H1 (cell line): ENCODE measurements at regions not wholly inside any gene's neighbourhood (a gene's known extent, or its start where the extent isn't known, plus 50 kb on each side); places are given as distances from the start of the nearest gene placed in this dataset.

ENCODE experiments used
- CTCF ChIA-PET: fragments of 300-600 bp; sonication (Branson Sonifier 250); formaldehyde crosslinking; loops from one replicate; lab custom pipeline; 2021; ENCODE audit not compliant: partially characterized antibody; lab: Charles Lee
- POLR2A ChIA-PET: fragments of 300-600 bp; sonication (Branson Sonifier 250); formaldehyde crosslinking; loops from one replicate; lab custom pipeline; 2021; ENCODE audit warnings: inconsistent platforms; ENCODE audit not compliant: partially characterized antibody; lab: Charles Lee
- DNase-seq, 2 experiments: peaks; one replicate each; pipeline versions ENCODE4 v3.0.0 to v3.0.0-alpha.2; 2010 to 2022; ENCODE audit warnings: low spot score in 2 of 2, low read depth in 1 of 2, mixed read lengths in 1 of 2
- FAIRE-seq: peaks from 2 replicates; lab custom pipeline; 2011; peaks lifted over from hg19 to GRCh38; lab: Jason Lieb, UNC
- H2AFZ ChIP-seq: 2 replicates; pipeline ENCODE4 v1.8.1; 2012; ENCODE audit warnings: low read length, inconsistent platforms
- H2AK5ac ChIP-seq: 2 replicates; pipeline ENCODE4 v1.6.1; 2013; ENCODE audit warnings: low read depth, low read length
- H2BK120ac ChIP-seq: replicated peaks from 2 replicates; pipeline ENCODE3; 2013; ENCODE audit warnings: low read depth, low read length, inconsistent platforms
- H2BK12ac ChIP-seq: 2 replicates; pipeline ENCODE4 v1.6.1; 2013; ENCODE audit warnings: low read depth, low read length
- H2BK15ac ChIP-seq: 2 replicates; pipeline ENCODE4 v1.6.1; 2013; ENCODE audit warnings: low read length
- H2BK20ac ChIP-seq: 2 replicates; pipeline ENCODE4 v1.6.1; 2013; ENCODE audit warnings: low read length
- H2BK5ac ChIP-seq: 2 replicates; pipeline ENCODE4 v1.6.1; 2013; ENCODE audit warnings: low read depth, low read length
- H3K14ac ChIP-seq: 2 replicates; pipeline ENCODE4 v1.6.1; 2013; ENCODE audit warnings: inconsistent platforms; ENCODE audit not compliant: insufficient read length
- H3K18ac ChIP-seq: 2 replicates; pipeline ENCODE4 v1.6.1; 2013; ENCODE audit warnings: low read length; ENCODE audit errors: extremely low read depth
- H3K23ac ChIP-seq: 2 replicates; pipeline ENCODE4 v1.6.1; 2013; ENCODE audit warnings: inconsistent platforms; ENCODE audit not compliant: insufficient read length
- H3K23me2 ChIP-seq: 2 replicates; pipeline ENCODE4 v1.6.1; 2013; ENCODE audit warnings: low read depth, low read length
- H3K27ac ChIP-seq: 2 replicates; pipeline ENCODE4 v1.6.1; 2011; ENCODE audit warnings: low read depth, low read length, inconsistent platforms
- H3K27me3 ChIP-seq, 4 experiments: replicated peaks in 1 of 4; 1 replicate in 1 of 4; 2 replicates in 3 of 4; pipeline versions ENCODE4 v1.6.1 to v1.8.1; 2011 to 2013; ENCODE audit warnings: low read length in 3 of 4, mild to moderate bottlenecking in 3 of 4, inconsistent platforms in 2 of 4, mixed read lengths in 2 of 4, moderate library complexity in 1 of 4; ENCODE audit not compliant: control insufficient read depth in 3 of 4, insufficient read depth in 3 of 4; ENCODE audit errors: extremely low read depth in 1 of 4
- H3K36me3 ChIP-seq, 4 experiments: 2 replicates each; pipeline versions ENCODE4 v1.6.1 to v1.8.1; 2011 to 2013; ENCODE audit warnings: mild to moderate bottlenecking in 4 of 4, low read length in 3 of 4, moderate library complexity in 2 of 4, control low read depth in 1 of 4, inconsistent platforms in 1 of 4; ENCODE audit not compliant: insufficient read depth in 4 of 4, control insufficient read depth in 2 of 4
- H3K4ac ChIP-seq: replicated peaks from 2 replicates; pipeline ENCODE3; 2013; ENCODE audit warnings: low read length, low read depth, mixed read lengths, inconsistent platforms; ENCODE audit not compliant: insufficient read length
- H3K4me1 ChIP-seq, 4 experiments: replicated peaks in 1 of 4; 1 replicate in 1 of 4; 2 replicates in 3 of 4; pipeline versions ENCODE4 v1.6.1 to v1.8.1; 2011 to 2013; ENCODE audit warnings: low read length in 3 of 4, inconsistent platforms in 2 of 4, mixed read lengths in 1 of 4; ENCODE audit not compliant: insufficient read depth in 4 of 4, control insufficient read depth in 3 of 4
- H3K4me2 ChIP-seq, 2 experiments: 2 replicates each; pipeline versions ENCODE4 v1.6.1 to v1.8.1; 2011 to 2013; ENCODE audit warnings: low read depth in 2 of 2, low read length in 2 of 2, control low read depth in 1 of 2, inconsistent platforms in 1 of 2, mild to moderate bottlenecking in 1 of 2; ENCODE audit not compliant: insufficient read depth in 1 of 2
- H3K4me3 ChIP-seq, 4 experiments: fragments of 200-600, 300-600 bp in 1 of 4; sonication (generic), shearing (Covaris generic), sonication (Bioruptor Twin) in 1 of 4; 2 replicates each; pipeline versions ENCODE4 v1.5.1 to v1.8.1; 2011 to 2016; ENCODE audit warnings: low read length in 4 of 4, low read depth in 3 of 4, control low read depth in 2 of 4, inconsistent platforms in 2 of 4, mild to moderate bottlenecking in 2 of 4, mixed read lengths in 1 of 4, moderate library complexity in 1 of 4; ENCODE audit not compliant: insufficient read depth in 2 of 4; ENCODE audit errors: extremely low read depth in 1 of 4
- H3K56ac ChIP-seq: replicated peaks from 2 replicates; pipeline ENCODE3; 2013; ENCODE audit warnings: low read depth, mild to moderate bottlenecking, mixed read lengths, low read length, inconsistent platforms; ENCODE audit not compliant: insufficient read length
- H3K79me1 ChIP-seq: 2 replicates; pipeline ENCODE4 v1.6.1; 2013; ENCODE audit warnings: low read depth, low read length, control low read depth
- H3K79me2 ChIP-seq, 2 experiments: 2 replicates each; pipeline versions ENCODE4 v1.6.1 to v1.8.1; 2012 to 2013; ENCODE audit warnings: low read length in 2 of 2, mild to moderate bottlenecking in 2 of 2, inconsistent platforms in 1 of 2; ENCODE audit not compliant: insufficient read depth in 2 of 2, control insufficient read depth in 1 of 2
- H3K9ac ChIP-seq, 4 experiments: replicated peaks in 1 of 4; 1 replicate in 1 of 4; 2 replicates in 3 of 4; pipeline versions ENCODE4 v1.6.1 to v1.8.1; 2011 to 2013; ENCODE audit warnings: low read depth in 3 of 4, low read length in 3 of 4, control low read depth in 2 of 4, mild to moderate bottlenecking in 2 of 4, moderate library complexity in 2 of 4, inconsistent platforms in 1 of 4; ENCODE audit errors: extremely low read depth in 1 of 4
- H3K9me3 ChIP-seq, 2 experiments: 2 replicates each; pipeline versions ENCODE4 v1.6.1 to v1.8.1; 2012 to 2013; ENCODE audit warnings: mild to moderate bottlenecking in 2 of 2, moderate library complexity in 2 of 2, control low read depth in 1 of 2, inconsistent platforms in 1 of 2, low read depth in 1 of 2, low read length in 1 of 2, mixed read lengths in 1 of 2; ENCODE audit not compliant: insufficient read depth in 2 of 2
- H4K20me1 ChIP-seq, 2 experiments: replicated peaks in 1 of 2; 2 replicates each; pipeline versions ENCODE3 to v1.8.1; 2011 to 2013; ENCODE audit warnings: inconsistent platforms in 2 of 2, low read length in 2 of 2, mild to moderate bottlenecking in 1 of 2; ENCODE audit not compliant: insufficient read depth in 2 of 2, control insufficient read depth in 1 of 2
- H4K5ac ChIP-seq: 2 replicates; pipeline ENCODE4 v1.6.1; 2013; ENCODE audit warnings: low read length, low read depth, mixed read lengths, inconsistent platforms; ENCODE audit not compliant: insufficient read length
- H4K8ac ChIP-seq: 2 replicates; pipeline ENCODE4 v1.8.0; 2013; ENCODE audit warnings: mild to moderate bottlenecking, moderate library complexity, low read length, inconsistent platforms; ENCODE audit not compliant: insufficient read depth; ENCODE audit errors: extremely low read depth
- H4K91ac ChIP-seq: replicated peaks from 2 replicates; pipeline ENCODE3; 2013; ENCODE audit warnings: low read length, mixed read lengths, inconsistent platforms; ENCODE audit not compliant: insufficient read length
- HDAC6 ChIP-seq: IDR thresholded peaks from one replicate; pipeline ENCODE4 v1.7.1; 2012; ENCODE audit warnings: low read depth, mild to moderate bottlenecking, inconsistent platforms, low read length, moderate library complexity
- RNF2 ChIP-seq: fragments of 200-900, 300-1000 bp; sonication (generic); IDR thresholded peaks from 2 replicates; pipeline ENCODE4 v1.7.1; 2016; ENCODE audit warnings: borderline replicate concordance, low read depth, mild to moderate bottlenecking, antibody characterized with exemption, low read length; ENCODE audit not compliant: poor library complexity, severe bottlenecking; ENCODE audit errors: missing control alignments
- WGBS, 2 experiments: shearing (Covaris generic) in 1 of 2; methylation state at CpG; one replicate each; pipeline versions ENCODE4 v1.1.6 to v1.1.7; 2013 to 2015; ENCODE audit warnings: low lambda C conversion rate in 2 of 2, mixed read lengths in 2 of 2, inconsistent platforms in 1 of 2, low coverage in 1 of 2, missing lambda C conversion rate in 1 of 2; ENCODE audit not compliant: insufficient replicate concordance in 2 of 2, insufficient coverage in 1 of 2, insufficient read length in 1 of 2; ENCODE audit errors: extremely low coverage in 1 of 2, missing lambda C conversion rate in 1 of 2; 5-methylcytosine and 5-hydroxymethylcytosine counted together

GRCh38 chr5:125112196-125112595, 365.8 kb upstream of the ZNF608 start:
- H3K18ac ChIP-seq, result no peak overlapping the region
- H3K23ac ChIP-seq, result no peak overlapping the region
- TF ChIP-seq HDAC6 (no peak), RNF2 (no peak)

More at GRCh38 chr5:125112196-125112595, 365.8 kb upstream of the ZNF608 start:
- no peak overlapping the region for H2BK12ac ChIP-seq
- H2BK20ac ChIP-seq, result no peak overlapping the region
- no peak overlapping the region for H3K4ac ChIP-seq
- no peak overlapping the region for H2AFZ ChIP-seq
- no peak overlapping the region for H3K4me2 ChIP-seq
- H2BK120ac ChIP-seq, result no peak overlapping the region
- H3K23me2 ChIP-seq, result no peaks in the 10 kb centered on the region; the same call in 1 of the 2 replicates
- no peak overlapping the region for H2BK15ac ChIP-seq
- no peak overlapping the region for H4K8ac ChIP-seq
- H3K79me1 ChIP-seq, result no peaks in the 10 kb centered on the region
- 0 out of 7 replicates have a peak, but pooled peaks cover 0 to 2% (median 0%) of the 10 kb centered on the region in 4 experiments for H3K4me1 ChIP-seq
- H3K4me3 ChIP-seq, result no peak overlapping the region
- no peak overlapping the region for H4K91ac ChIP-seq
- H3K27me3 ChIP-seq, result no peaks in the 10 kb centered on the region
- no peaks in the 10 kb centered on the region for H3K79me2 ChIP-seq
- POLR2A ChIA-PET, result no interaction called here
- no peaks in the 10 kb centered on the region for H4K20me1 ChIP-seq
- no peak overlapping the region for H3K56ac ChIP-seq
- CTCF ChIA-PET, result interaction anchor here (0.6 kb wide), 1 partner anchor 30 kb away, joined by 4 read pairs; no protein-coding TSS in a partner anchor
- H3K9me3 ChIP-seq, result no peaks in the 10 kb centered on the region
- DNase-seq, result no peak
- 78% methylated on average over 2 of the region's 2 CpGs; no CpG with 5 or more reads in 1 of the 2 experiments for WGBS, 2 experiments
- H2BK5ac ChIP-seq, result no peak overlapping the region
- H2AK5ac ChIP-seq, result no peak overlapping the region
- no peak overlapping the region for H3K14ac ChIP-seq
- no peak for FAIRE-seq
- no peak overlapping the region for H4K5ac ChIP-seq
- no peaks in the 10 kb centered on the region; a peak in 2 of 8 replicates for H3K36me3 ChIP-seq
- no peak overlapping the region for H3K27ac ChIP-seq
- H3K9ac ChIP-seq, result no peak overlapping the region
